ENCODE measurements at regions not wholly inside any gene's neighbourhood (a gene's known extent, or its start where the extent isn't known, plus 50 kb on each side); places are given as distances from the start of the nearest gene placed in this dataset.

DNA sequence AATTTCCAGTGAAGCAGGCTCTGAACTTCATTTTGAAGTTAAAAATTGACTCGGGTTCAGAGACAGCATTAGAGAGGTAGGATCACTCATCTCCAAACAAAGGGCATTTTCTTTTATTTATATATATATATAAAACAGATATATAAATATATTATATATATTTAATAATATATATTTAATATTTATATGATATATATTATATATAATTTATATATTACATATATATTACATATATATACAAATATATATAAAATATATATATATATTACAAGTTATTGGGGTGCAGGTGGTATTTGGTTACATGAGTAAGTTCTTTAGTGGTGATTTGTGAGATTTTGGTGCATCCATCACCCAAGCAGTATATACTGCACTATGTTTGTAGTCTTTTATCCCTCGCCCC, 320.8 kb downstream of the MAP2K6 start:
- DNase-seq: no peak
- intact Hi-C loops (cut with micrococcal nuclease): no loop called here
- Mint-ChIP-seq H3K4me3 (no peak overlapping the region), H3K36me3 (ENCODE audit: low read depth) (peaks cover 5% of the 10 kb centered on the region), H3K4me1 (peaks cover 24% of the 10 kb centered on the region), H3K9me3 (peaks cover 4% of the 10 kb centered on the region), H3K27me3 (no peaks in the 10 kb centered on the region), H3K27ac (no peak overlapping the region)

DNA sequence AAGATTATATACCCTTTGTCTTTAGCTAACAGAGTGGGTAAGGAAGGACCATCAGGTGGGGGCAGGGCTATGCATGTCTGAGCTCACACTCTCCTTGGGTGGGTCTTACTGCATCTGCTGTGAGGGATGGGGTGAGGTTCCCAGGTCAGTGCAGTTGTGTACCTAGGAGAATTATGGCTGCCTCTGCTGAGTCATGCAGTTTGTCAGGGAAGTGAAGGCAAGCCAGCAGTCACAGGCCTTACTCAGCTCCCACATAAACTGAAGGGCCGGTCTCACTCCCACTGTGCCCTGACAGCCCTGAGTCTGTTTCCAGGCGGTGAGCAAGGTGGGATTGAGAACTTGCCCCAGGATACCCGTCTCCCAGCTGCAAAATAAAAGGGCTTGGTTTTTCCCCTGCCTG, 328.6 kb downstream of the MAP2K6 start:
- H3K27me3 Mint-ChIP-seq: no peaks in the 10 kb centered on the region
- intact Hi-C loops (cut with micrococcal nuclease): no loop called here
- H3K4me1 Mint-ChIP-seq: peaks cover 16% of the 10 kb centered on the region

DNA sequence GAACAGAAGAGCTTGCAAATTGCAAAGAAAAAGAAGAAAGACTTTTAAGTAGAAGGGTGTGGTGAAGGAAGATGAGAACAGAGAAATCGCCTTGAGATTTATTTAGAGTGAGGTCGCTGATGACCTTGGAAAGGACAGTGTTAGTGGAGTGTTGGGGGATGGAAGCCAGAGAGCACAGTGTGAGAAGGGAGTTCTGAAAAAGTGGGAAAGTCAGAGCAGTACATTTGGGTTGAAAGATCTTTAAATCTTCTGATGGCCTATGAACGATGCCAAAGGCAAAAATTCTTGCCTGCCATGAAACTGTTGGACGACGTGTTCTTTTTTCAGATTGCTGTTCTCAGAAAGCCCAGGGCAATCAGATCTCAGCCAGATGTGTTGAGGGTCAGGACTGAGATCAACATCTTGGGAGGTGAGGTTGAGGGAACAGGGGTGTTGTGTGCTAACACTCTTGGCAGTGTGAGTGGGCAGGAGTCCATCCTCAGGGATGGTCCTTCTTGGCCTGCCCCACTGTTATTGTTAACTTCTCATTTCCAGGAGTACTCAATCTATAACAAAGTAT, 330.1 kb downstream of the MAP2K6 start:
- DNase-seq: no peak
- no peak overlapping the region for H3K27ac Mint-ChIP-seq
- H3K9me3 Mint-ChIP-seq: peaks cover 14% of the 10 kb centered on the region
- intact Hi-C loops (cut with micrococcal nuclease): no loop called here
- no peaks in the 10 kb centered on the region for H3K27me3 Mint-ChIP-seq
- H3K4me3 Mint-ChIP-seq: no peak overlapping the region
- H3K36me3 Mint-ChIP-seq (ENCODE audit: low read depth): peaks cover 6% of the 10 kb centered on the region
- peaks cover under 1% of the 10 kb centered on the region for H3K4me1 Mint-ChIP-seq

More for the DNA sequence above, 328.6 kb downstream of the MAP2K6 start:
- Mint-ChIP-seq H3K27ac (no peak overlapping the region), H3K36me3 (ENCODE audit: low read depth) (peaks cover 8% of the 10 kb centered on the region), H3K4me3 (no peak overlapping the region), H3K9me3 (peaks cover 15% of the 10 kb centered on the region)
- no peak for DNase-seq

DNA sequence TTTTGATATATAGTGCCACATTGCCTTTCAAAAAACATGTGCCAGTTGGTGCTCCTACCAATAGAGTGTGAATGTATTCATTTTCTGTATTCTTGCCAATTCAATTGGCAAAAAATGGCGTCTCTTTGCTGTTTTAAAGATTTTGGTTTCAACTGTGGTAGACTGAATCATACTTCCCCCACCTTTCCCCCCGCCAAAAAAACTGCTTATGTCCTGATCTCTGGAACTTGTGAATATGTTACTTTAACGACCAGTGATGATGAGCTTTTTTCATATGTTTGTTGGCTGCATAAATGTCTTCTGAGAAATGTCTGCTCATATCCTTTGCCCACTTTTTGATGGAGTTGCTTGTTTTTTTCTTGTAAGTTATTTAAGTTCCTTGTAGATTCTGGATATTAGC, 325.1 kb upstream of the KCNJ16 start:
- Mint-ChIP-seq H3K27me3 (peaks cover 2% of the 10 kb centered on the region), H3K36me3 (ENCODE audit: low read depth) (no peaks in the 10 kb centered on the region), H3K4me3 (no peak overlapping the region), H3K9me3 (peaks cover 4% of the 10 kb centered on the region), H3K4me1 (no peaks in the 10 kb centered on the region), H3K27ac (no peak overlapping the region)
- intact Hi-C loops (cut with micrococcal nuclease): no loop called here
- no peak for DNase-seq

DNA sequence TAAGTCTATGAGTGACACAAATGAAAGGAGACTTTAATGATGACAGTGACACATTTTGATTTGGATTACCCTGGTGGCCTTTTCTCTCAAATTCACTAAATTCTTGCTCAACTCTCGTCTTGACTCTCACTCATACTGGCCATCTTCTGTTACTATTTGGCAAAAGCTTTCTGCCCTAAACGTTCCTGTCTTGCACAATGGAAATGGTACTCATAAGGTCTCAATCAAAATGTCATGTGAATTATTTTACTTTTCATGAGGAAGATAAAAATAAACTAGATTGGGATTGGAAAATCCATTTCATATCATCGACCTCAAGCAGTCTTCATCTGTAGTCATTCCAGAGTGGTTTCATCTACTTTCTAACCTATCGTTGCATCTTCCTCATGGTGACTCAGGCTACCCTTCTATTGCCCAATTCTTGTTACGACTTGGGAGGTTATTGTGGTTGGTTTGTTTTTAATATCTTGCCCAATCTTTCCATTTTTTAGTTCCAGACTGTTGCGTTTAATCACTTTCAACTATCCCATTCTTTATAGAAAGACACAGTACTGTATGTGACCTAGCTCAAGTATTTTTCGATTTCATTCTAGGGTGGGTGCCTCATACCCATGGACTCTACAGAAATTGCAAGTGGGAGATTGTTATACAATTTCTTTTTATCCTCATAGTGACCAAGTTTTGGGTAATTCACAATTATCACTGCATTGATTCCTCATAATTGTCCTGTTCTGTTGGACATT, 317.2 kb upstream of the KCNJ16 start:
- Mint-ChIP-seq H3K36me3 (ENCODE audit: low read depth) (no peaks in the 10 kb centered on the region), H3K27ac (no peak overlapping the region), H3K9me3 (peaks cover 7% of the 10 kb centered on the region), H3K4me1 (peaks cover under 1% of the 10 kb centered on the region), H3K27me3 (peaks cover 3% of the 10 kb centered on the region), H3K4me3 (no peak overlapping the region)
- no peak for DNase-seq
- intact Hi-C loops (cut with micrococcal nuclease): no loop called here

DNA sequence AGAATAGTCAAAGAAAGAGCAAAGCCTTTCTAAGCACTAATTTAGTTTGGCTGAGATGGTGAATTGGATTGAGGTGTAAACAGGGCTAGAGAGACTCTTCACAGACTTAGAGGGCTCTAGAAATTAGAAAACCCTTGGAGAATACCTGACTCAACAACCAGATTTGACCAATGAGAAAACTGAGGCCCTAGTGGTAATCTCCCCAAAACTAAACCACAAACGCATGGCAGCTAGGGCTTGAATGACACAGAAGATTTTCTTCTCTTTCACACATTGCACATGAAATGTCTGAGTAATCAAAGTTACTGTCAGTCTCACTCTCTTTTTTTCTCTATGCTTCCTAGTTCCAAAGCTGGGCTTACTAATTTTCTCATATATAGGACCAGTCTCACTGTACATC, 314.5 kb upstream of the KCNJ16 start:
- DNase-seq: no peak
- Mint-ChIP-seq H3K36me3 (ENCODE audit: low read depth) (no peaks in the 10 kb centered on the region), H3K4me1 (peaks cover 2% of the 10 kb centered on the region), H3K9me3 (peaks cover 7% of the 10 kb centered on the region), H3K4me3 (no peak overlapping the region), H3K27me3 (peaks cover 2% of the 10 kb centered on the region), H3K27ac (no peak overlapping the region)
- intact Hi-C loops (cut with micrococcal nuclease): no loop called here

DNA sequence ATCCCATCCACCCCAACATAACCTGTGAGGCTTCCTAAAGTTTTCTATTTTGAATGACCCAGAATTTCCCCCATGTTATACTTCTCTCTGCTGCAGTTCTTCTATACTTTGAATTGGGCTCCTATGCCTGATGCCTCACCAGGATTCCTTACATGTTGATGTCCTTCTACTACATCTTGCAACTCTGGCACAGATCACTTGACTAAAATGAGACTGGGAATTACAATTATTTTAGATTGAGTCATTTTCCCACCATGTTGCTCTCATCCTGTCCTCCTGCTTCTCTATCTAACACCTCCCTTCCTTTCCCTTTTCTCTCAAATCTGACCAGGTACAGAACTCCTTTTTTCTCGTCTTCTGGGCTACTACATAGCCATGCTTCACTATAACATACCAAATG, 314.0 kb upstream of the KCNJ16 start:
- H3K9me3 Mint-ChIP-seq: peaks cover 7% of the 10 kb centered on the region
- peaks cover 2% of the 10 kb centered on the region for H3K4me1 Mint-ChIP-seq
- peaks cover 2% of the 10 kb centered on the region for H3K27me3 Mint-ChIP-seq
- H3K27ac Mint-ChIP-seq: no peak overlapping the region
- no peak for DNase-seq
- intact Hi-C loops (cut with micrococcal nuclease): no loop called here
- no peaks in the 10 kb centered on the region for H3K36me3 Mint-ChIP-seq (ENCODE audit: low read depth)
- H3K4me3 Mint-ChIP-seq: no peak overlapping the region

DNA sequence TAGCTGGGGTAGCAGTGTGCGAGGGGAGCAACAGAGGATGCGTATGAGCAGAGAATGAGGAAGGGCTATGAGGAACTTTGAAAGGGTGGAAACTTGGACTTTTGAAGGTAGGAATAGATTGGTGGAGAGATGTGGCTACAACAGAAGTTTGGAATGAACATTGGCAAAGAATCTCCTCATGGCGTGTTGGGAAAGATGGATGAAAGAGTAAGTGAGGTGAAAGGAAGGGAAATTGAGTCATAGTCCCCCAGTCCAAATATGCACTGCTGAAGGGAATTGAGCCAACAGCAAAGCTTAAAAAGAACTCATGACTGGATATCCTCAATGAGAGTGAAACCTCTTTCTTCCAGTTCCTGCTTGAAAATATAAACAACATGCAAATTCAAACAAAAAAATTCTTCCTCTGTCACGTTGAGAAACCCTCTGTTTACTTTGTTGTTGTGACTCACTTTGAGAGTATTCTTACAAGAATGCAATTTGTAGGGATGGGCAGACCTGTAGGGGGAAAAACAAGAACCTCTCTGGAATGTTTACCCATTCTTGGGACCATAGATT, 313.2 kb upstream of the KCNJ16 start:
- H3K27me3 Mint-ChIP-seq: peaks cover 2% of the 10 kb centered on the region
- peaks cover 2% of the 10 kb centered on the region for H3K4me1 Mint-ChIP-seq
- no peak overlapping the region for H3K27ac Mint-ChIP-seq
- H3K36me3 Mint-ChIP-seq (ENCODE audit: low read depth): no peaks in the 10 kb centered on the region
- peaks cover 7% of the 10 kb centered on the region for H3K9me3 Mint-ChIP-seq
- DNase-seq: no peak
- intact Hi-C loops (cut with micrococcal nuclease): no loop called here
- H3K4me3 Mint-ChIP-seq: no peak overlapping the region

DNA sequence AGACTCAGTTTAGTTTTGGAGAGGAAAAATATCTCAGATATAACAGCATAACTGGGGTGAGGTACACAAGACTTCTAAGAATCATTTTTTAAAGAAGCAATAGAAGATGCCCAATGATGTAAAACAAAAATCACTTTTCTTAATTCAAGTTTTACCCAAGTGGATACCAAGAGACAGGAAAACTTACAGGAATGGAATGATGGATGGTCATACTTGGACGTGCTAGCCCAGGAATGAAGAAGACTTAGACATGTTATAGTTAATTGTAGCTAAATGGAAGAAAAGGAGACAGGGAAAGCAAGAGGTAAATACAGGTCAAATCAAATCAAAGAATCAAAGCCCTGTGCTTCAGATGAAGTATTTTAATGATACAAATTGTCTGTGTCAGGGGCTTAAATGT, 312.7 kb upstream of the KCNJ16 start:
- no peak overlapping the region for H3K4me3 Mint-ChIP-seq
- DNase-seq: no peak
- intact Hi-C loops (cut with micrococcal nuclease): no loop called here
- peaks cover 2% of the 10 kb centered on the region for H3K27me3 Mint-ChIP-seq
- H3K4me1 Mint-ChIP-seq: peaks cover 2% of the 10 kb centered on the region
- H3K36me3 Mint-ChIP-seq (ENCODE audit: low read depth): no peaks in the 10 kb centered on the region
- H3K9me3 Mint-ChIP-seq: peaks cover 7% of the 10 kb centered on the region
- no peak overlapping the region for H3K27ac Mint-ChIP-seq

DNA sequence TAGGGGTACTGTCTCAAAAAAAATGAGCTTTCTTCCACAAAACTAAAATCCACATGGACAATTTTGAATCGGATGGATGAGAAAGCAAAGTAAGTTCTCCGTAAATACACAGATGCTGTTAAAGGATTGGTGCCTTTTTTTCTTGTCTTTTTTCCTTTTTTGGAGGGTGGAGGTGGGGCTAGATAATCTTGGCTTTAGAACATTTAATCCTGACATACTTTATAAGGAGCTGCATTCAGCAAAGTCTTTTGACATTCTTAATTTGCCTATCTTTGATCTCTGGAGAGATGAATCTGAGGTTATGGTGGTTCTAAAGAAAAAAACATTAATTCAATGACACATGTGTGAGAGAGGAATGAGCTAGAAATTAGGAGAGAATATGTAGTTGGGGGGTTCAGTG, 312.3 kb upstream of the KCNJ16 start:
- DNase-seq: no peak
- H3K9me3 Mint-ChIP-seq: peaks cover 5% of the 10 kb centered on the region
- peaks cover 2% of the 10 kb centered on the region for H3K27me3 Mint-ChIP-seq
- intact Hi-C loops (cut with micrococcal nuclease): no loop called here
- no peak overlapping the region for H3K27ac Mint-ChIP-seq
- no peak overlapping the region for H3K4me3 Mint-ChIP-seq
- H3K36me3 Mint-ChIP-seq (ENCODE audit: low read depth): no peaks in the 10 kb centered on the region
- peaks cover 2% of the 10 kb centered on the region for H3K4me1 Mint-ChIP-seq

DNA sequence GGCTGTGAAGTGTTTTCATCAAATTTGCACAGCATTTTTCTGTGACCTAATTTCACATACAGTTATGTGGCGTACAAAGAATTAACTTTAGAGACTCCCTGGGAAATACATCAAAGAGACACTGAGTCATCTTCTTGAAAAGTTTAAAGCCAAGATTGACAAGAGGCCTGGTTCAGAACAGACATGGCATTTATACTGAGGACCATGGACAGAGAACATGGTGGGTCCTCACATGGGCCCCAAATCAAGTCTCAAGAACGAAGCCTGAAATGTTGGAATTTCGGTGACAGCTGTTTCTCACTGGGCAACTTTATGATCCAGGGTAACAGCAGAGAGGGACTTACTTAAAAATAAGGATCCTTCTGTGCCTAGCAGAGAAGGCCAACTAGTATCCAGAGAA, 311.5 kb upstream of the KCNJ16 start:
- Mint-ChIP-seq H3K27ac (no peak overlapping the region), H3K36me3 (ENCODE audit: low read depth) (no peaks in the 10 kb centered on the region), H3K4me3 (no peak overlapping the region), H3K27me3 (peaks cover 2% of the 10 kb centered on the region), H3K9me3 (no peaks in the 10 kb centered on the region), H3K4me1 (peaks cover 2% of the 10 kb centered on the region)
- no peak for DNase-seq
- intact Hi-C loops (cut with micrococcal nuclease): no loop called here

DNA sequence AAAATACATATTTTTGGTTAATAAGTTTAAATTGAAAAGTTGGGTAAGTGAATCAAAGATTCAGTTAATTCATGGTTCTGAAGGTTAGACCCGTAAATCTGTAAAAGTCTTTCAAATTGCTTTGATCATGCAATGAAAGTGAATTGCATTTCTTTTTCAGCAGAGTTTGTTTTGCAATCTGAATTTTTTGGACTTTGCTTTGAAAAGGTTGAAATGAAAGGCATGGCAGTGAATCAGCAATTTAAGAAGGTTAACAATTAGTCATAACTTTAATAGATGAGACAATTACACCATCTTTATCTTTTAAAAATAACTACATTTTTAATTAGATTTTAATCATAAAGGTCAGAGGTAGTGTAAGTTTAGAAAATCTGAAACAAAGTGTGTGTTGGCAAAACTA, 310.9 kb upstream of the KCNJ16 start:
- Mint-ChIP-seq H3K27ac (no peak overlapping the region), H3K36me3 (ENCODE audit: low read depth) (no peaks in the 10 kb centered on the region), H3K9me3 (no peaks in the 10 kb centered on the region), H3K27me3 (peaks cover 2% of the 10 kb centered on the region), H3K4me1 (peaks cover 2% of the 10 kb centered on the region), H3K4me3 (no peak overlapping the region)
- intact Hi-C loops (cut with micrococcal nuclease): no loop called here
- no peak for DNase-seq

DNA sequence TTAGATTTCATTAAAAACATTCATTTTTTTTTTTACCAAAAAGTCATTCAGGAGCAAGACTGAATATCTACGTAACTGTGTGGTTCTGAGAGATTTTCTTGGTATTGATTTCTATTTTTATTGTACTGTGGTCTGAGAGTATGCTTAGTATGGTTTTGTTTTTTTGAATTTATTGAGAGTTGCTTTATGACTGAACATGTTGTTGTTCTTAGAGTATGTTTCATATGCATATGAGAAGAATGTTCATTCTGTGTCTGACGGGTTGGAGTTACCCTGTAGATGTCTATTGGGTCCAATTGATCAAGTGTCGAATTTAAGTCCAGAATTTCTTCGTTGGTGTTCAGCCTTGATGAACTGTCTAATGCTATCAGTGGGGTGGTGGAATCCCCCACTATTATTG, 306.0 kb upstream of the KCNJ16 start:
- intact Hi-C loops (cut with micrococcal nuclease): no loop called here
- Mint-ChIP-seq H3K27me3 (peaks cover 2% of the 10 kb centered on the region), H3K9me3 (peaks cover 11% of the 10 kb centered on the region), H3K36me3 (ENCODE audit: low read depth) (no peaks in the 10 kb centered on the region), H3K4me3 (no peak overlapping the region), H3K4me1 (no peaks in the 10 kb centered on the region), H3K27ac (no peak overlapping the region)
- DNase-seq: no peak

DNA sequence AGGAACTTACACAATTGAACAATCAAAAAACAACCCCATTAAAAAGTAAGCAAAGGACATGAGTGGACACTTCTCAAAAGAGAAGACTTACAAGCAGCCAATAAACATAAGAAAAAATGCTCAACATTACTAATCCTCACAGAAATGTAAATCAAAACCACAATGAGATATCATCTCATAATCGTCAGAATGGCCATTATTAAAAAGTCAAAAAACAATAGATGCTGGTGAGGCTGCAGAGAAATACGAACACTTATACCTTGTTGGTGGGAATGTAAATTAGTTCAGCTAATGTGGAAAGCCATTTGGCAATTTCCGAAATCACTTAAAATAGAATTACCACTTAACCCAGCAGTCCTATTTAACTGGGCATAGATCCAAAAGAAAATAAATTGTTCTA, 301.9 kb upstream of the KCNJ16 start:
- Mint-ChIP-seq H3K4me1 (no peaks in the 10 kb centered on the region), H3K9me3 (peaks cover 11% of the 10 kb centered on the region), H3K27me3 (peaks cover 2% of the 10 kb centered on the region), H3K4me3 (no peak overlapping the region), H3K27ac (no peak overlapping the region), H3K36me3 (ENCODE audit: low read depth) (no peaks in the 10 kb centered on the region)
- DNase-seq: no peak
- intact Hi-C loops (cut with micrococcal nuclease): no loop called here
